Neural crest cell (in vitro differentiated cells): ENCODE measurements at regions not wholly inside any gene's neighbourhood (a gene's known extent, or its start where the extent isn't known, plus 50 kb on each side); places are given as distances from the start of the nearest gene placed in this dataset.
"Not testable (repeated sequence)": the region's sequence is repeated elsewhere in the genome, so short reads cannot be mapped to it uniquely, and the experiment has no call there.

Experiments used
- DNase-seq: peaks from one replicate; pipeline ENCODE4 v3.0.0; 2021; ENCODE audit warnings: low read depth, mixed read lengths, low spot score
- H3K27ac Mint-ChIP-seq: one replicate; pipeline ENCODE4 v1.8.0; 2021; ENCODE audit warnings: mild to moderate bottlenecking, mixed read lengths; ENCODE audit not compliant: unreplicated experiment
- H3K27me3 Mint-ChIP-seq: 2 replicates; pipeline ENCODE4 v1.8.0; 2021; ENCODE audit warnings: low read depth, mild to moderate bottlenecking, mixed read lengths
- H3K36me3 Mint-ChIP-seq: 2 replicates; pipeline ENCODE4 v1.8.0; 2021; ENCODE audit warnings: low read depth, mild to moderate bottlenecking, mixed read lengths
- H3K4me1 Mint-ChIP-seq: 2 replicates; pipeline ENCODE4 v1.8.0; 2021; ENCODE audit warnings: mixed read lengths
- H3K4me3 Mint-ChIP-seq: one replicate; pipeline ENCODE4 v1.8.0; 2021; ENCODE audit warnings: mild to moderate bottlenecking, mixed read lengths
- H3K9me3 Mint-ChIP-seq: 2 replicates; pipeline ENCODE4 v1.8.0; 2021; ENCODE audit warnings: mixed read lengths
- TF ChIP-seq, protein P1 (sequence below): fragments of 200-600 bp; sonication (generic); conservative IDR thresholded peaks from 2 replicates; pipeline ENCODE4 v1.5.0; 2021; ENCODE audit warnings: antibody characterized with exemption, mild to moderate bottlenecking

- Mint-ChIP-seq H3K4me1 (no peaks in the 10 kb centered on the region), H3K9me3 (no peaks in the 10 kb centered on the region), H3K4me3 (no peak overlapping the region), H3K36me3 (no peaks in the 10 kb centered on the region), H3K27me3 (no peaks in the 10 kb centered on the region), H3K27ac (no peak overlapping the region)
- no peak for DNase-seq
- TF ChIP-seq, protein P1, sequence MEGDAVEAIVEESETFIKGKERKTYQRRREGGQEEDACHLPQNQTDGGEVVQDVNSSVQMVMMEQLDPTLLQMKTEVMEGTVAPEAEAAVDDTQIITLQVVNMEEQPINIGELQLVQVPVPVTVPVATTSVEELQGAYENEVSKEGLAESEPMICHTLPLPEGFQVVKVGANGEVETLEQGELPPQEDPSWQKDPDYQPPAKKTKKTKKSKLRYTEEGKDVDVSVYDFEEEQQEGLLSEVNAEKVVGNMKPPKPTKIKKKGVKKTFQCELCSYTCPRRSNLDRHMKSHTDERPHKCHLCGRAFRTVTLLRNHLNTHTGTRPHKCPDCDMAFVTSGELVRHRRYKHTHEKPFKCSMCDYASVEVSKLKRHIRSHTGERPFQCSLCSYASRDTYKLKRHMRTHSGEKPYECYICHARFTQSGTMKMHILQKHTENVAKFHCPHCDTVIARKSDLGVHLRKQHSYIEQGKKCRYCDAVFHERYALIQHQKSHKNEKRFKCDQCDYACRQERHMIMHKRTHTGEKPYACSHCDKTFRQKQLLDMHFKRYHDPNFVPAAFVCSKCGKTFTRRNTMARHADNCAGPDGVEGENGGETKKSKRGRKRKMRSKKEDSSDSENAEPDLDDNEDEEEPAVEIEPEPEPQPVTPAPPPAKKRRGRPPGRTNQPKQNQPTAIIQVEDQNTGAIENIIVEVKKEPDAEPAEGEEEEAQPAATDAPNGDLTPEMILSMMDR = no peak
Measured at GRCh38 chr13:86491121-86491520, 691.9 kb upstream of the SLITRK6 start.

DNA sequence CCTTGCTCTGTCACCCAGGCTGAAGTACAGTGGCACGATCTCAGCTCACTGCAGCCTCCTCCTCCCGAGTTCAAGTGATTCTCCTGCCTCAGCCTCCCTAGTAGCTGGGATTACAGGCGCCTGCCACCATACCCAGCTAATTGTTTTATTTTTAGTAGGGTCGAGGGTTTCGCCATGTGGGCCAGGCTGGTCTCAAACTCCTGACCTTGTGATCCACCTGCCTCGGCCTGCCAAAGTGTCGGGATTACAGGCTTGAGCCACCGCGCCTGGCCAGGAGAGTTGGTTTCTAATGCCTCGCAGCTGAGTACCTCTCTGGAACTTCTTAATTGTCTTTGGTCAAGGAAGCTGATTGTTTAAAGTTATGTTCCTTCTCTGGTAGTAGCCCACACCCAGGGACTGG lies 702.7 kb upstream of the SLITRK6 start:
- H3K4me1 Mint-ChIP-seq, H3K4me3 Mint-ChIP-seq, H3K27me3 Mint-ChIP-seq, DNase-seq, H3K36me3 Mint-ChIP-seq, H3K9me3 Mint-ChIP-seq, H3K27ac Mint-ChIP-seq: not testable (repeated sequence)

DNA sequence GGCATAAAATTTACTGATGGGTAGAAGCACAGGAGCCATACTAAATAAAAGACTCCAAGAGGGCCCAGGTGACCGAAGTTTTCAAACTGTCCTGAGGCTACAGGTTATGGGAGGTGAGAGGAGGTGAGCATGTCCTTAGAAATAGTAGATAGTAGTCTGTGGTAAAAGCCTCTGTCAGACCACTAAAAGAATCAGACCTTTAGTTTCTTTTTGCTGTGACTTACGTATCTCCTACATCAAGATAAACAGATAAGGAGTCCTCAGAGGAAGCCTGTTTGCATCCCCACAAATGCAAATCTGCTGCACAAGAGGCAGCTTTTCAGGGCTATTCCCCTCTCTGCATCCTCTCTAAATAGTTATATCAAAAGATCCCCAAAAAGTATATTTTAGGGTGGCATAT lies 711.6 kb upstream of the SLITRK6 start:
- no peak for DNase-seq
- Mint-ChIP-seq H3K9me3 (no peaks in the 10 kb centered on the region), H3K4me3 (no peak overlapping the region), H3K27me3 (no peaks in the 10 kb centered on the region), H3K27ac (no peak overlapping the region), H3K4me1 (no peaks in the 10 kb centered on the region), H3K36me3 (peaks cover 2% of the 10 kb centered on the region)
- TF ChIP-seq, protein P1 = no peak

DNA sequence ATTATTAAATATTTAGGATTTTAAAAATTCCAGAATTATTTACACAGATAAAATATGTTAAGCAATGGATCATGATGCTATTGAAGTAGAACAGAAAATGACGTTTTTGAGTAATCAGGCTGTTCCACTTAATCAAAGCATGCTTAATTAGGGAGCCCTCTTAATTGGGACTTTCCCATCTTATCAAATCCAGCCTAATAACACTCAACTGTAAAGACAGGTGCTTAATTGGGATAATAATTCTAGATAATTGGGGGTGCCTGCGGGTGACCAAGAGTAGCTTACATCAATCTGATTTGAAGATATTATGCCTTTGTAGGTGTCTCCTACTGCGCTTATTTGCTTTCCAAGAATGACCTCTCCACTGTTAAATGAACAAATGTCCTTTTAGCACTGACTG lies 742.2 kb upstream of the SLITRK6 start:
- H3K4me1 Mint-ChIP-seq = no peaks in the 10 kb centered on the region
- no peaks in the 10 kb centered on the region for H3K36me3 Mint-ChIP-seq
- H3K27ac Mint-ChIP-seq = no peak overlapping the region
- peaks cover 2% of the 10 kb centered on the region for H3K9me3 Mint-ChIP-seq
- no peak for DNase-seq
- TF ChIP-seq, protein P1 = no peak
- no peak overlapping the region for H3K4me3 Mint-ChIP-seq
- H3K27me3 Mint-ChIP-seq = no peaks in the 10 kb centered on the region

- no peak for DNase-seq
- H3K4me1 Mint-ChIP-seq = no peaks in the 10 kb centered on the region
- no peaks in the 10 kb centered on the region for H3K36me3 Mint-ChIP-seq
- no peak overlapping the region for H3K4me3 Mint-ChIP-seq
- no peaks in the 10 kb centered on the region for H3K27me3 Mint-ChIP-seq
- H3K27ac Mint-ChIP-seq = no peak overlapping the region
- TF ChIP-seq, protein P1 = no peak
- H3K9me3 Mint-ChIP-seq = peaks cover 2% of the 10 kb centered on the region
Measured at GRCh38 chr13:86554066-86554465, 754.8 kb upstream of the SLITRK6 start.

- Mint-ChIP-seq H3K4me3 (no peak overlapping the region), H3K4me1 (peaks cover 5% of the 10 kb centered on the region)
Measured at GRCh38 chr13:86559901-86560300, 760.7 kb upstream of the SLITRK6 start.

More at GRCh38 chr13:86559901-86560300, 760.7 kb upstream of the SLITRK6 start:
- peaks cover 2% of the 10 kb centered on the region for H3K9me3 Mint-ChIP-seq
- H3K27ac Mint-ChIP-seq = peak overlapping the region; percentile 12
- no peaks in the 10 kb centered on the region for H3K27me3 Mint-ChIP-seq
- no peaks in the 10 kb centered on the region for H3K36me3 Mint-ChIP-seq
- DNase-seq = no peak
- TF ChIP-seq, protein P1 = no peak
